Stimulated activated CD4-positive, alpha-beta T cell treated with anti-CD3 and anti-CD28 coated beads, Interleukin-15, amount 100 ng/mL, for 48 hours (primary cell): ENCODE measurements at regions not wholly inside any gene's neighbourhood (a gene's known extent, or its start where the extent isn't known, plus 50 kb on each side); places are given as distances from the start of the nearest gene placed in this dataset.
"Not testable (repeated sequence)": the region's sequence is repeated elsewhere in the genome, so short reads cannot be mapped to it uniquely, and the experiment has no call there.

Experiments used
- DNase-seq, 2 donors: peaks; one replicate each; pipeline ENCODE4 v3.0.0-alpha.2; 2020; ENCODE audit warnings: low read depth in 2 of 2

GRCh38 chrX:848386-848785, 217.8 kb downstream of the SHOX start:
- no peak for DNase-seq

DNA sequence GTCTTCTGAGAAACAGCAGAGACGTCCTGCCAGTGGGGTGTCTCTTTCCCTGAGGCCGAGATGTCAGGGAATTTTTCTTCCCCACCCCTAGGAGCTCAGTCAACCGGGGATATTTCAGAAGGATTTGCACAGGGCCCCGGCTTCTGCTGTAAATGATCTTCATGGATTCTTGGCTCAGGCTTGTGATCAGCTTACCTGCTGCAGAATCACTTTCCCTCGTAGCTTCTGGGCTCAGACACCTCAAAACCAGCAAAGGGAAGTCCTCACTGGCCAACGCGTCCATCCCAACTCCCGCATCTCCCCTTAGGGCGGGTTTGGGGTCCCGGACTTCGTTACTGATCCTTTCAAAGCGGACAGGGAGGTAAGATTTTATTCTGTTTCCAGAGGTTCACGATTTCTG, 212.7 kb downstream of the SHOX start:
- no peak for DNase-seq

DNA sequence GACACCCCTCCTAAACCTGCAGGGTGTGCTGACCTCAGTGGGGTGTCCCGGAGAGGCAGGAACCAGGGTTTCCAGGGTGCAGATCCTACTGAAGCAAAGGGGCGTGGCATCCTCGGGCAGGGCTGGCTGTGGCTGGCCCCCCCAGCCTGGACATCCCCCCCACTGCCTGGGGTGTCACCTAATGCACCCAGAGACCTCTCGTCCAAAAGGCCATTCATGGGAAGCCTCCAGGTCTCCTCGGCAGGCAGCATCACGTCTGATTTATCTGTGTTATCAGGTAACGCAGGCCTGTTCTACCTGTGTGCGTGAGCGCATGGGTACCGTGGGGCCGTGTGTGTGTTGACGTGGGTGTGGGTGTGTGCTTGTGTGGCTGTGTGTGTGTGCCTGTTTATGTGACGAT, 210.0 kb downstream of the SHOX start:
- DNase-seq = no peak

DNA sequence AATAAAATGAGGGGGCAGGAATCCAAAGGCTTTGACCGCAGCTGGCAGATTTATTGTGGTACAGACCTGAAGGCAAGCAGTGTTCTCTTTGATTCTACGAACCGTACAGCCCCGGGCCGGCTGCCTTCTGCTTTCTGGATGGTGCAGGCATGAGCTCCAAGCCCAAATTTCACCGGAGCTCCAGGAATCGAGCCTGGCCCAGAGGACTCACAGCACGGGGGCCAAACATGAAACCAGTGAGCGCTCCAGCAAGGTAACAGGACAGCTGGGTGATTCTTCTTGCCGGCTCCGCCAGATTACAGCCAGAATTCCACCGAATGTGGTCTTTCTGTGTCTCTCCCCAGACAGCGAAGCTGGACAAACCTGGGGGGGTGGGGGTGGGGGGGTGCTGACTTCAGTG, 208.1 kb downstream of the SHOX start:
- not testable (repeated sequence) for DNase-seq

DNA sequence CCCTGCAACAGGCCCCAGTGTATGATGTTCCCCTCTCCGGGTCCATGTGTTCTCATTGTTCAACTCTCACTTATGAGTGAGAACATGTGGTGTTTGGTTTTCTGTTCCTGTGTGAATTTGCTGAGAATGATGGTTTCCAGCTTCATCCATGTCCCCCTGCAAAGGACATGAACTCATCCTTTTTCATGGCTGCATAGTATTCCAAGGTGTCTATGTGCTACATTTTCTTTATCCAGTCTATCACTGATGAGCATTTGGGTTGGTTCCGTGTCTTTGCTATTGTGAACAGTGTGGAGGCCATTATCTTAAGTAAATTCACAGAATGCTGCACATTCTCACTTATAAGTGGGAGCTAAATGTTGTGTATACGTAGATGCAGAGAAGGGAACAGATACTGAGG, 205.3 kb downstream of the SHOX start:
- not testable (repeated sequence) for DNase-seq

DNA sequence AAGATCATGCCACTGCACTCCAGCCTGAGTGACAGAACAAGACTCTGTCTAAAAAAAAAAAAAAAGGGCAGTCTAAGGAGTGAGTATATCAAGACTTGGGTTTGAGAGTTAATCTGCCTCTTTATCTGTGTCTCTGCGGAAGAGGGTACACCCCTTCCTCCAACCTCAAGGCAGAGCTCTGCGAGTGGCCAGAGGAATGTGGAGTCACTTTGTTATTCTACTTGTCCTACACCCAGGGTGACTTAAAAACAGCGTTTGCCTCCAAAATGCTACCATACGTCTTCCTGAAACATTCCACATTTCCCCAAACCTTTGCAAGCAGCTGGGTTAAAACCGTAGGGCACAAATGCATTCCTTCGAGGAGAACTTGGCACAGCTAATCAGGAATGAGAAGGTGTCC, 199.9 kb downstream of the SHOX start:
- no peak for DNase-seq

DNA sequence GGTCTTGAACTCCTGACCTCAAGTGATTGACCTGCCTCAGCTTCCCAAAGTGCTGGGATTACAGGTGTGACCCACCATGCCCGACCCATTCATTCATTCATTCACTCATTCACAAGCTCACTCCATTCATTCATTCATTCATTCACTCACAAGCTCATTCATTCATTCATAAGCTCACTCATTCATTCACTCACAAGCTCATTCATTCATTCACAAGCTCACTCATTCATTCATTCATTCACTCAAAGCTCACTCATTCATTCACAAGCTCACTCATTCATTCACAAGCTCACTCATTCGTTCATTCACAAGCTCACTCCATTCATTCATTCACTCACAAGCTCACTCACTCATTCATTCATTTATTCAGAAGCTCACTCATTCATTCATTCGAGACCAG, 198.6 kb downstream of the SHOX start:
- DNase-seq = no peak

DNA sequence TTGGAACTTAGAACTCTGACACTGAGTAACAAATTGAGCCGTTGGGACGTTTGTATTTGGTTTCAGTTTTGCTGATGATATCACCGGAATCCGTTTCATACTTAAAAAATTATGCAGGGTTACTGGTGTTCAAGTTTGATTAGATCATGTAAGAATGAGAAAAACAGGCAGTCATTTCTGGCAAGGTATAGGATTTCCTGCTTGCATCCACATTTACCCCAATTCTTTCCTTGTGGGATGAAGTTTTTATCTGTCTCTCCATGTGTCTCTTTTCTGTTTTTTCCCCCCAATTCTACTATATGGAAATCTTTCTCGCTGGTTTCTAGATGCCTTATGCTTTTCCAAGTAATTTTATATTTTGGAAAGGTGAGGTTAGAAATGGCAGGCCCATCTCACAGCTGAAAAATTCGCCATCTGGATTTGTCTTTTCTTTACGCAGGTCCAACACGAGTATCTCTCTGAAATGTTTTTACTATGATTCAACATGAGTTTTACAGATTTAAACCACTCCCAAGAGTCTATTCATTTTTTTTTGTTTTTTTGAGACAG, 197.9 kb downstream of the SHOX start:
- no peak for DNase-seq

- DNase-seq = no peak
Measured at GRCh38 chrX:826448-826847, 195.9 kb downstream of the SHOX start.

GRCh38 chrX:825991-826390, 195.4 kb downstream of the SHOX start:
- no peak for DNase-seq

DNA sequence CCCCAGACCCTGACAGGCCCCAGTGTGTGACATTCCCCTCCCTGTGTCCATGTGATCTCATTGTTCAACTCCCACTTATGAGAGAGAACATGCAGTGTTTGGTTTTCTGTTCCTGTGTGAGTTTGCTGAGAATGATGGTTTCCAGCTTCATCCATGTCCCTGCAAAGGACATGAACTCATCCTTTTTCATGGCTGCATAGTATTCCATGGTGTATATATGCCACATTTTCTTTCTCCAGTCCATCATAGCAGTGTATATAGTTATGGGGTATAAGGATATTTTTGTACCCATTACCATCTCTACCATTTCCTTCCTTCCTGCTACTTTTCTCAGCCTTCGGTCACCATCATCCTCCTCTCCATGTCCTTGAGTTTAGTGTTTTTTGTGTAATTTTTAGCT, 192.5 kb downstream of the SHOX start:
- DNase-seq = not testable (repeated sequence)

DNA sequence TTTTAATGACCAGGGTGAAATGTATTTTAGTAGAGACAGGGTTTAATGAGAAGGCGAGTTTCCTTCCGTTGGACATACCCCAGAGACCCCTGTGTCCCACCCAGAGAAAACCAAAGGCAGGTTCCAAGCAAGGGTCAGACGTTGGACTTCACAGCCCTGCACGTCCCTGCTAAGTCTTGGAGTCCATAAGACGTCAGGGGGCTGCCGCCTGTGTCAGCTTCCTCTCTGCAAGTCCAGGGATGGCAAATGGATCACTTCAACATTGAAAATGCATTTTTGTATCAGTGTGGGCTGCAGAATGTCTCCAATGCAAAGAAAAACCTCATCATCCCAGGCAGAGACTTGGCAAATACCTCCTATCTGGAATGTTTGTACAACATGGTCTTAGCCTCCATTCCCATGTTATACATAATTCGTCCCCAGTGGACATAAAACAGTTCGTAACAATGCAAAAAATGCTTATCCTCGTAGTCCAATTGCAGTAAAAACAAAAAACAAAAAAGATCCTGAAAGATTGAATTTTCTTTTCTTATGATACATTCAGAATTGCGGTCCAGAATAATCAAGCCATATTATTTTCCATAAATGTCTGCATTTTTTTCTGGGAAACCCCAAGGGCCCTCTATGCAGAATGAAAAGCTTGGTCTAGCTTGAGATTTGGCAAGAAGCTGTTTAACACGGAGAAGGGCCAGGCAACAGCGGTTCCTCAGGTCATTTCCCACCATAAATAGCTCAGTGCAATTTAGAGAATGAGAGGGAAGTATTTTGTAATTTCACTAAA, 190.9 kb downstream of the SHOX start:
- DNase-seq = no peak

DNA sequence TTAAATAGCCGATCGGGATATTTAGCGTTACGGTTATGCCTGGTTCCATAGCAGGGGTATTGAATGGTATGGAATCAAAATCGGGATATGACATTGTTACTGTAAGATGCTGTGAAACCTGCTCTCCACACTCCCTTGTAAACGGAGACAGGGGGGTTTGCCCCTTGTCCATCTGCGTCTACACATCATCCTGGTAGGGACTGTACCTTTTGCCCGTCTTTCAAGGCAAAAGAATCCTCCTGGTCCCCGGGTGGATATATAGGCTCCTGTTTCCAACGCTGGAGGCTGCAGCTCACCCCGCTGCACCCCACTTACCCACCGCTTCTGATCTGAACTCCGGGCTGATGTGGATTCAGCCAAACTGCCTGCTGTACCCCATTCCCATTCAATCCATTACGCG, 189.1 kb downstream of the SHOX start:
- DNase-seq = no peak

DNA sequence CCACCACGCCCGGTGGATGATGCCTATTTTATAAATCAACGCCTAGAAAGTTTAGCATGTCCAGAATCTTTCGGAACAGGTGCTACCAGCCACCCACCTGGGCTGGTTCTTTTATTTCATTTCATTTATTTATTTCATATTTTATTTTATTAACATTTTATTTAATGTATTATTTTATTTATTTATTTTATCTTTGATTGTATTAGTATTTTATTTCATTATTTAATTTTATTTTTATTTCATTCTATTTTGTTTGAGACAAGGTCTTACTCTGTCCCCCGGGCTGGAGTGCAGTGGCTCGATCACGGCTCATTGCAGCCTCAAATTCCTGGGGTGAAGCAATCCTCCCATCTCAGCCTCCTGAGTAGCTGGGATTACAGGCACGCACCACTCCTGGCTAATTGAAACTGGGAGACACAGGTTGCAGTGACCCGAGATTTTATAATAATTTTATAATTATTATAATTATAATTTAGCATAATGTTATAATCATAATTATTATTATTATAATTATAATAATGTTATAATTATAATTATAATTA, 187.2 kb downstream of the SHOX start:
- DNase-seq = no peak

DNA sequence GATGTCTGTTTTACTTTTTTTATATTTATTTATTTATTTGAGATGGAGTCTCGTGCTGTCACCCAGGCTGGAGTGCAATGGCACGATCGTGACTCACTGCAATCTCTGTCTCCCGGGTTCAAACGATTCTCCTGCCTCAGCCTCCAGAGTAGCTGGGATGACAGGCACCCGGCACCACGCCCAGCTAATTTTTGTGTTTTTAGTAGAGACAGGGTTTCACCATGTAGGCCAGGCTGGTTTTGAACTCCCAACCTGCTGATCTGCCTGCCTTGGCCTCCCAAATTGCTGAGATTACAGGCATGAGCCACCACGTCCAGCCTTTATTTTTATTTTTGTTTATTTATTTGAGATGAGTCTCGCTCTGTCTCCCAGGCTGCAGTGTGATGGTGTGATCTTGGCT, 186.6 kb downstream of the SHOX start:
- not testable (repeated sequence) for DNase-seq

DNA sequence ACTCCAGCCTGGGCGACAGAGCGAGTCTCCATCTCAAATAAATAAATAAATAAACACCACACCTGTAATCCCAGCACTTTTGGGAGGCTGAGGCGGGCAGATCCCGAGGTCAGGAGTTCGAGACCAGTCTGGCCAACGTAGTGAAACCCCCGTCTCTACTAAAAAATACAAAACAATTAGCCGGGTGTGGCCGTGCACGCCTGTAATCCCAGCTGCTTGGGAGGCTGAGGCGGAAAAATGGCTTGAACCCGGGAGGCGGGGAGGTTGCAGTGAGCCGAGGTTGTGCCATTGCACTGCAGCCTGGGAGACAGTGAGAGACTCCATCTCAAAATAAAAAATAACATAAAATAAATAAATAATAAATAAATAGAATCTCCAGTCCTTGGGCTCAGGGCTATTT, 185.8 kb downstream of the SHOX start:
- DNase-seq = no peak

DNA sequence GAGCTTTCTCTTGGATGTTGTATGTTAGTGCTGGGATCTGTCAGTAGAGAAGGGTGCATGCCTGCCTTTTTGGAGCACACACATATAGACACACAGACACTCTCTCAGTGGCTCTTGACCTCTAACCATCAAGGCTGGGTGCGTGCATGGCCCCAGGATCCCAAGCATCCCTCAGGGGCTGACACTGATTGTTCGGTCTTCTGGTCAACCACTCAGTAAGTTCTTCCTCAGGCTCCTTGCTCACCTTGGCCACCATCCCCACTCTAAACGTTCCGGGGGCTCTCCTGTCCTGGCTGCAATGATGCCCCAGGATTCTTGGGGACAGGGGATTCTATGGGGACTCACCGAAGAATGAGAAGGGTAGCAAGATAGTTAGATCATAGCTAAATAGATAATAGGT, 179.6 kb downstream of the SHOX start:
- no peak for DNase-seq

DNA sequence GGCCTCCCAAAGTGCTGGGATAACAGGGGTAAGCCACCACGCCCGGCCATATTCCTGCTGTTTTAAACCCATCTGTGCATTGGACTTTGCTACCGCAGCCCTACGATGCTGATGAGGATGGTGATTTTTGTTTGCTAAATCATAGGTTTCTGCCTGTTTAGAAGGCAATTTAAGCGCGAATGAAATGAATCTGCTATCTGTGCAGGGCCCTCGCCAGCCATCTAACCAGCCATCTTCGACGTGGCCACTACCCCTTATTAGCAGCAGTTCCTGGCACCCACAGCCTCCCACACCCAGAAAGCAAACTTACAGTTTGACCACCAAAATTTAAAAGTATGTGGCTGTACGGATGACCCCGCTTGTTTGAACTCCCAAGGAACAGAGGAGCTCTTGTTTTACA, 178.5 kb downstream of the SHOX start:
- no peak for DNase-seq

DNA sequence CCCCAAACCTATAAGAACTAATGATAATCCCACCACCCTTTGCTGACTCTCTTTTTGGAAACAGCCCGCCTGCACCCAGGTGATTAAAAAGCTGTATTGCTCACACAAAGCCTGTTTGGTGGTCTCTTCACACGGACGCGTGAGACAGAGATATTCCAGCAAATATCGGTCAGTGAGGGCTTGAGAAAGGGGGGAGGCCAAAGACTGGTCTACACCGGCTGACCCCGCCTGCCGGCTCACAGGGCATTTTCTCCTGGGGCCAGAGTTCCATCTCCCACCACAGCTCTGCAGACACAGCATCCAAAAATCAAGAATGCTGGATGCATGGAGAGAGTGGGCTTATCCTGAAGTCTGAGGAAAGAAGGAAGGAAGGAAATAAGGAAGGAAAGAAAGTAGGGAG, 176.0 kb downstream of the SHOX start:
- DNase-seq = no peak

DNA sequence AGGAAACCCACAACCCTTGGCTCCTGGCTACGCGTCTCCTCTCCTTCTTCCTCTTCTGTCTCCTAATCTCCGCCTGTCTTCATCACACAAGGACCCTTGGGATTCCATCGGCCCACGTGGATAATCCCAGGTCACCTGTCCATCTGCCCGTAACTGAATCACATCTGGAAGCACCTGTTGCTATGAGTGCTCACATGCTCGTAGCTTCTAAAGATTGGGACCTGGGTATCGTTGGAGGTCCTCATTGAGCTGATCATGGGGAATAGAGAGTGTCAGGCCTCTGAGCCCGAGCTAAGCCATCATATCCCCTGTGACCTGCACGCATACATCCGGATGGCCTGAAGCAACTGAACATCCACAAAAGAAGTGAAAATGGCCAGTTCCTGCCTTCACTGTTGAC, 175.4 kb downstream of the SHOX start:
- DNase-seq = no peak

GRCh38 chrX:805103-805670, 174.6 kb downstream of the SHOX start:
- no peak for DNase-seq

DNA sequence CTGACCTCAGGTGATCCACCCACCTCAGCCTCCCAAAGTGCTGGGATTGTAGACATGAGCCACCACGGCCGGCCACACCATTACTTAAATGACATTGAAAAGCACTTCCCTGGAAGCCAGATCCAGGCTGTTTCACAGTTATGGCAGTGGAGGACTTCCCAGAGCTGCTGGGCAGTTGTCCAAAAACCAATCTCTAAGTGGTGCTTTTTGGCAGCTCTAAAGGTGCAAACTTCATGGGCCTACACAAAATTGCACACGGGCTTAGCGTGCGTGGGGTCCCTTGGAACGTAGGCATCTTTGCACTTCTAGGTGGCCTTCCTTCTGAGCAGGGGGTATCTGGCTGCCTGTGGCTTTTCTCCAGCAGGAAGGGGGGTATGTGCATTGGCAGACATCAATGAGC, 172.3 kb downstream of the SHOX start:
- no peak for DNase-seq

GRCh38 chrX:799808-800207, 169.2 kb downstream of the SHOX start:
- DNase-seq = no peak
